Esophagus squamous epithelium (tissue), 4 donors: ENCODE measurements at regions not wholly inside any gene's neighbourhood (a gene's known extent, or its start where the extent isn't known, plus 50 kb on each side); places are given as distances from the start of the nearest gene placed in this dataset.

Experiments
- CTCF ChIP-seq, 6 experiments: fragments of 450-650 bp in 4 of 6; fragments of 200-600 bp in 2 of 6; sonication (generic) in 2 of 6; IDR thresholded peaks; one replicate each; pipeline ENCODE4 v1.5.1; 2016 to 2019; ENCODE audit warnings: antibody characterized with exemption in 6 of 6, mild to moderate bottlenecking in 4 of 6, moderate library complexity in 4 of 6
- POLR2A ChIP-seq, 4 donors: fragments of 450-650 bp; IDR thresholded peaks; one replicate each; pipeline ENCODE4 v1.6.1; 2017; ENCODE audit warnings: antibody characterized with exemption in 4 of 4, mild to moderate bottlenecking in 4 of 4, moderate library complexity in 3 of 4

DNA sequence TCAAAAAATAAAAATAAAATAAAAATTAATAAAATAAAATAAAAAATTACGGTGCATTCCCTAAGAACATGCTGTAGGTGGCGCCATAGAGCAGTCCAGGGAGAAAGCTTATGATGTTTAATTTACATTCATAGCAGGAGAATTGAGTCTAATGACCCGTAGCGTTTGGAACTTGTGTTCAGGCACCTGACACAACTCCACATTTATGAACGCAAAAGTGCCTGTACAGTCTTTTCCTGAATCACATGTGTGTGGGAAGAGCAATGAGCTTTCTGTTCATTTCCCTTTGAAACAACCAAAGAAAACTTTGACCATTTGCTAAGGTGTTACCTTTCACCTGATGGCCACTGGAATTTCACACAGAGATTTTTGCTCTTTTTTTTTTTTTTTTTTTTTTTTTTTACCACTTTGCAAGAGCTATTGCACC is 60.6 kb upstream of the KCNA1 start:
- TF ChIP-seq CTCF (IDR thresholded peaks at IDR 0.05) (peak; percentile 30 to 92 (median 51)), POLR2A (IDR thresholded peaks at IDR 0.05) (no peak)
